ENCODE measurements at regions not wholly inside any gene's neighbourhood (a gene's known extent, or its start where the extent isn't known, plus 50 kb on each side); places are given as distances from the start of the nearest gene placed in this dataset.

GRCh38 chr4:186012071-186012470 lies 56.9 kb upstream of the TLR3 start:
- no peak for DNase-seq
- intact Hi-C loops (cut with DNase I; ENCODE audit: low total_unique reads) (no loop called here), in situ Hi-C loops (cut with MboI; ENCODE audit: low pct_ligation_motif_present in 1 of 4, low pct_unique_long_range_greater_than_20kb in 1 of 4, low sequenced_read_pairs in 3 of 4) (no loop called here)
- Histone ChIP-seq H3K9me3 (no peaks in the 10 kb centered on the region), H3K27ac (no peak overlapping the region), H3K4me3 (no peak overlapping the region), H3K36me3 (no peaks in the 10 kb centered on the region), H3K27me3 (no peaks in the 10 kb centered on the region), H3K4me1 (no peaks in the 10 kb centered on the region)
- WGBS, 2 donors (ENCODE audit: low coverage in 1 of 2): 96% methylated on average over 14 of the region's 14 CpGs; no CpG with 5 or more reads in 1 of the 2 donors
- TF ChIP-seq POLR2A (IDR thresholded peaks at IDR 0.05) (no peak), POLR2AphosphoS5 (IDR thresholded peaks at IDR 0.05) (no peak), EP300 (IDR thresholded peaks at IDR 0.05; ENCODE audit: low read depth) (no peak), CTCF (IDR thresholded peaks at IDR 0.05) (no peak)

- in situ Hi-C loops (cut with MboI; ENCODE audit: low pct_ligation_motif_present in 1 of 4, low pct_unique_long_range_greater_than_20kb in 1 of 4, low sequenced_read_pairs in 3 of 4): no loop called here
- Histone ChIP-seq H3K9me3 (no peaks in the 10 kb centered on the region), H3K27me3 (no peaks in the 10 kb centered on the region), H3K4me3 (no peak overlapping the region), H3K4me1 (no peaks in the 10 kb centered on the region), H3K27ac (no peak overlapping the region), H3K36me3 (no peaks in the 10 kb centered on the region)
- no peak for DNase-seq
- intact Hi-C loops (cut with DNase I; ENCODE audit: low total_unique reads): no loop called here
- TF ChIP-seq CTCF (IDR thresholded peaks at IDR 0.05) (no peak), POLR2AphosphoS5 (IDR thresholded peaks at IDR 0.05) (no peak), POLR2A (IDR thresholded peaks at IDR 0.05) (no peak), EP300 (IDR thresholded peaks at IDR 0.05; ENCODE audit: low read depth) (no peak)
- WGBS, 2 donors (ENCODE audit: low coverage in 1 of 2): 69 to 77% methylated on average over 8 of the region's 8 CpGs
Measured at GRCh38 chr4:186013419-186014186, 55.4 kb upstream of the TLR3 start.

- no peak for TF ChIP-seq CTCF (IDR thresholded peaks at IDR 0.05)
- no peak for TF ChIP-seq EP300 (IDR thresholded peaks at IDR 0.05; ENCODE audit: low read depth)
- no peak for TF ChIP-seq POLR2A (IDR thresholded peaks at IDR 0.05)
- no peak for TF ChIP-seq POLR2AphosphoS5 (IDR thresholded peaks at IDR 0.05)
- H3K27me3 ChIP-seq: no peaks in the 10 kb centered on the region
- H3K4me3 ChIP-seq: no peak overlapping the region
- H3K27ac ChIP-seq: no peak overlapping the region
- H3K36me3 ChIP-seq: no peaks in the 10 kb centered on the region
- in situ Hi-C loops (cut with MboI; ENCODE audit: low pct_ligation_motif_present in 1 of 4, low pct_unique_long_range_greater_than_20kb in 1 of 4, low sequenced_read_pairs in 3 of 4): no loop called here
- WGBS, 2 donors (ENCODE audit: low coverage in 1 of 2): 82 to 89% methylated on average over 12 of the region's 12 CpGs
- intact Hi-C loops (cut with DNase I; ENCODE audit: low total_unique reads): no loop called here
- DNase-seq: no peak
- H3K4me1 ChIP-seq: no peaks in the 10 kb centered on the region
- no peaks in the 10 kb centered on the region for H3K9me3 ChIP-seq
Measured at GRCh38 chr4:186015212-186015817, 53.6 kb upstream of the TLR3 start.

- Histone ChIP-seq H3K9me3 (no peaks in the 10 kb centered on the region), H3K27ac (no peak overlapping the region), H3K27me3 (no peaks in the 10 kb centered on the region), H3K4me3 (no peak overlapping the region), H3K36me3 (no peaks in the 10 kb centered on the region), H3K4me1 (peaks cover 0 to 4% (median 0%) of the 10 kb centered on the region in 4 donors)
- no peak for TF ChIP-seq CTCF (IDR thresholded peaks at IDR 0.05)
- TF ChIP-seq POLR2AphosphoS5 (IDR thresholded peaks at IDR 0.05): no peak
- TF ChIP-seq EP300 (IDR thresholded peaks at IDR 0.05; ENCODE audit: low read depth): no peak
- TF ChIP-seq POLR2A (IDR thresholded peaks at IDR 0.05): no peak
- in situ Hi-C loops (cut with MboI; ENCODE audit: low pct_ligation_motif_present in 1 of 4, low pct_unique_long_range_greater_than_20kb in 1 of 4, low sequenced_read_pairs in 3 of 4): no loop called here
- intact Hi-C loops (cut with DNase I; ENCODE audit: low total_unique reads): no loop called here
- 83 to 84% methylated on average over 2 to 4 of the region's 4 CpGs for WGBS, 2 donors (ENCODE audit: low coverage in 1 of 2)
- no peak for DNase-seq
Measured at GRCh38 chr4:186016796-186017195, 52.2 kb upstream of the TLR3 start.
